ENCODE measurements at regions not wholly inside any gene's neighbourhood (a gene's known extent, or its start where the extent isn't known, plus 50 kb on each side); places are given as distances from the start of the nearest gene placed in this dataset.

- TF ChIP-seq, protein P1, sequence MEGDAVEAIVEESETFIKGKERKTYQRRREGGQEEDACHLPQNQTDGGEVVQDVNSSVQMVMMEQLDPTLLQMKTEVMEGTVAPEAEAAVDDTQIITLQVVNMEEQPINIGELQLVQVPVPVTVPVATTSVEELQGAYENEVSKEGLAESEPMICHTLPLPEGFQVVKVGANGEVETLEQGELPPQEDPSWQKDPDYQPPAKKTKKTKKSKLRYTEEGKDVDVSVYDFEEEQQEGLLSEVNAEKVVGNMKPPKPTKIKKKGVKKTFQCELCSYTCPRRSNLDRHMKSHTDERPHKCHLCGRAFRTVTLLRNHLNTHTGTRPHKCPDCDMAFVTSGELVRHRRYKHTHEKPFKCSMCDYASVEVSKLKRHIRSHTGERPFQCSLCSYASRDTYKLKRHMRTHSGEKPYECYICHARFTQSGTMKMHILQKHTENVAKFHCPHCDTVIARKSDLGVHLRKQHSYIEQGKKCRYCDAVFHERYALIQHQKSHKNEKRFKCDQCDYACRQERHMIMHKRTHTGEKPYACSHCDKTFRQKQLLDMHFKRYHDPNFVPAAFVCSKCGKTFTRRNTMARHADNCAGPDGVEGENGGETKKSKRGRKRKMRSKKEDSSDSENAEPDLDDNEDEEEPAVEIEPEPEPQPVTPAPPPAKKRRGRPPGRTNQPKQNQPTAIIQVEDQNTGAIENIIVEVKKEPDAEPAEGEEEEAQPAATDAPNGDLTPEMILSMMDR (IDR thresholded peaks at IDR 0.05; ENCODE audit: borderline replicate concordance, insufficient read depth, low read depth, low read length) = no peak
- H3K4me3 ChIP-seq (ENCODE audit: low read depth, low read length) = no peak overlapping the region
Observed at GRCh38 chr2:139891636-139892035, 1111.4 kb upstream of the NXPH2 start.

DNA sequence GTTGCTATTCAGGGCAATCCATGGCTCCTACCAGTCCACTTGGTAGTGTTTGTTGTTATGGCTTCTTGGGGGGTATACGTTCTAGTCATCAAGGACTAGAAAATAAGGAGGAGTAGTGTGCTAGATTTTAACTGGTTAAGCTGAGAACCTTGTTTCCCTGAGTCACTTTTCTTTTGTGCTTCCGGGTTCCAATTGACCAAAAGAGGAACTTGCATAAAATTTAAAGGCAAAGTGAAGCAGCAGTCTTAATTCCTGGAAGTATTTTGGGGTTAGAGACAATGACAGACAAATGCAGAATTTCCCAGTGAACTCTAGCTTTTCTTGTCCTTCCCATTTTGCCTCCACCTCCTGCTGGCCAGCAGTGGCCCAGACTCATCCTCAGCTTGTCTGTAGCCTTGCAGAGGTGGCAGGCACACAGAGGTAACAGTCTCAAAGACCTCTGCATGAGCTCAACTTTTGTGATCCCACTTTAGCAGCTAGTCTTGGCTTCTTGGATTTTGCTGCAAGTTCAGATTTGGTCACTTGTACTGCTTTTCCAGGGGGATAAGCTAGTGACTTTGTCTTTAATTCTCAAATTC is 1105.8 kb upstream of the NXPH2 start:
- H3K4me3 ChIP-seq (ENCODE audit: low read depth, low read length) = no peak overlapping the region
- TF ChIP-seq, protein P1 (IDR thresholded peaks at IDR 0.05; ENCODE audit: borderline replicate concordance, insufficient read depth, low read depth, low read length) = no peak

DNA sequence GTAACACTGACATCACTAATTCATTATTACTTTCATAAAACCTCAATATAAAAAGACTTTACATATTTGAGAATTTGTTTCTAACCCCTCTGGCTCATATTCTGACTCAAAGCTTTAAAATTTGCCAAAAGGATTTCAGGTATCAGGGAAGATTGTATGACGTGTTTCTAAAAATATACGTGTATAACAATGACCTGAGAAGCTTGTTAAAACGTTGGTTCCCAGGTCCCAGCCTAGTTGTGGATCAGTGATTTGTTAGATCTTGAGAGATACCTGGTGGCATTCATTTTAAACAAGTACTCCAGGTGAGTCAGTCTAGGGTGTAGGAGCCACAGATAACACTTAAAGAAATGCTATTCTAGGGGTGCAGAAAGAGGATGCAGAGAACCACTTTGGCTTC is 1096.8 kb upstream of the NXPH2 start:
- TF ChIP-seq, protein P1 (IDR thresholded peaks at IDR 0.05; ENCODE audit: borderline replicate concordance, insufficient read depth, low read depth, low read length) = no peak
- H3K4me3 ChIP-seq (ENCODE audit: low read depth, low read length) = no peak overlapping the region

- TF ChIP-seq, protein P1 (IDR thresholded peaks at IDR 0.05; ENCODE audit: borderline replicate concordance, insufficient read depth, low read depth, low read length) = no peak
- no peak overlapping the region for H3K4me3 ChIP-seq (ENCODE audit: low read depth, low read length)
Observed at GRCh38 chr2:139876321-139876720, 1096.1 kb upstream of the NXPH2 start.

GRCh38 chr2:139872503-139872902 is 1092.3 kb upstream of the NXPH2 start:
- H3K4me3 ChIP-seq (ENCODE audit: low read depth, low read length) = no peak overlapping the region
- TF ChIP-seq, protein P1 (IDR thresholded peaks at IDR 0.05; ENCODE audit: borderline replicate concordance, insufficient read depth, low read depth, low read length) = no peak

DNA sequence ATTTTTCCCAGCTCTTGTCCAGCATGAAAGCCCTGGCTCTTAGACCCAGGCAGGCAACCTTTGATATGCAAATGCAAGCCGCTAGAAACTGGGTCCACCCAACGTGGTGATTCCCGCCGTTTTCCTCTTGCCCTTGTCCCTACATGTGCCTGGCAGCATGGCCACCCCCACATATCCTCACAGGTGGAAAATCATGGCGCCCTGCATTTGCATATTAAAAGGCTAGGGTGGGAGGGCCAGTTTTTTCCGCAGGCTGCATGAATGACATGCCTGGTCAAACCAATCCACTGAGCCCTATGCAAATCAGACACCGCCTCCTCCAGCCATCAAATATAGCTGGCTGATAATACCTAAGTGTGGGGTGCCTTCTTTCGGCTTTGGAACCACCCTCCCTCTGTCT is 1091.8 kb upstream of the NXPH2 start:
- no peak overlapping the region for H3K4me3 ChIP-seq (ENCODE audit: low read depth, low read length)
- TF ChIP-seq, protein P1 (IDR thresholded peaks at IDR 0.05; ENCODE audit: borderline replicate concordance, insufficient read depth, low read depth, low read length) = no peak

- no peak overlapping the region for H3K4me3 ChIP-seq (ENCODE audit: low read depth, low read length)
- TF ChIP-seq, protein P1 (IDR thresholded peaks at IDR 0.05; ENCODE audit: borderline replicate concordance, insufficient read depth, low read depth, low read length) = no peak
Observed at GRCh38 chr2:139867601-139868226, 1087.5 kb upstream of the NXPH2 start.

All from GM12875 (cell line).